CD4-positive, alpha-beta T cell (primary cell): ENCODE measurements at regions not wholly inside any gene's neighbourhood (a gene's known extent, or its start where the extent isn't known, plus 50 kb on each side); places are given as distances from the start of the nearest gene placed in this dataset.

Experiments
- ATAC-seq: fragments of 200-7000 bp; cut with Tn5 transposase; one replicate; pipeline ENCODE4 v1.10.0; 2022; ENCODE audit warnings: mild to moderate bottlenecking; ENCODE audit not compliant: poor library complexity
- CTCF ChIA-PET: fragments of 350-600 bp; sonication (Branson Sonifier 250); formaldehyde crosslinking; loops from one replicate; lab custom pipeline; 2021; ENCODE audit warnings: antibody characterized with exemption, inconsistent platforms; lab: Charles Lee
- POLR2A ChIA-PET: fragments of 350-600 bp; sonication (Branson Sonifier 250); formaldehyde crosslinking; loops from one replicate; lab custom pipeline; 2021; ENCODE audit warnings: antibody characterized with exemption, inconsistent platforms; lab: Charles Lee
- DNase-seq, 14 experiments: peaks; one replicate each; pipeline ENCODE4 v3.0.0-alpha.2; 2013 to 2020; ENCODE audit warnings: mixed read lengths in 2 of 14
- H3K27ac ChIP-seq, 2 donors: one replicate each; pipeline versions ENCODE4 v1.5.1 to v1.7.0; 2013; ENCODE audit warnings: low read length in 2 of 2, low read depth in 1 of 2, mild to moderate bottlenecking in 1 of 2
- H3K27me3 ChIP-seq, 2 experiments: 1 replicate in 1 of 2; 2 replicates in 1 of 2; pipeline versions ENCODE4 v1.6.1 to v1.7.0; 2013; ENCODE audit warnings: low read length in 2 of 2, control low read depth in 1 of 2, mild to moderate bottlenecking in 1 of 2, moderate library complexity in 1 of 2; ENCODE audit not compliant: insufficient read depth in 2 of 2, control insufficient read depth in 1 of 2
- H3K36me3 ChIP-seq: one replicate; pipeline ENCODE4 v1.6.1; 2013; ENCODE audit warnings: low read length, control low read depth; ENCODE audit not compliant: insufficient read depth
- H3K4me1 ChIP-seq: one replicate; pipeline ENCODE4 v1.6.1; 2013; ENCODE audit warnings: low read length, control low read depth; ENCODE audit not compliant: insufficient read depth
- H3K4me3 ChIP-seq: one replicate; pipeline ENCODE4 v1.5.1; 2013; ENCODE audit warnings: mild to moderate bottlenecking, low read length, moderate library complexity
- H3K9me3 ChIP-seq, 2 experiments: 1 replicate in 1 of 2; 2 replicates in 1 of 2; pipeline versions ENCODE4 v1.6.1 to v1.7.0; 2013; ENCODE audit warnings: low read length in 2 of 2, mild to moderate bottlenecking in 2 of 2, control low read depth in 1 of 2, moderate library complexity in 1 of 2; ENCODE audit not compliant: control insufficient read depth in 1 of 2, insufficient read depth in 1 of 2
- H3K27ac Mint-ChIP-seq: one replicate; pipeline ENCODE4 v1.8.0; 2020; ENCODE audit warnings: mixed read lengths
- H3K27me3 Mint-ChIP-seq: one replicate; pipeline ENCODE4 v1.8.0; 2021; ENCODE audit warnings: mixed read lengths
- H3K36me3 Mint-ChIP-seq: one replicate; pipeline ENCODE4 v1.8.0; 2021; ENCODE audit warnings: low read depth, mixed read lengths
- H3K4me1 Mint-ChIP-seq: one replicate; pipeline ENCODE4 v1.8.0; 2021; ENCODE audit warnings: low read depth, mixed read lengths
- H3K4me3 Mint-ChIP-seq: one replicate; pipeline ENCODE4 v1.8.0; 2020; ENCODE audit warnings: mild to moderate bottlenecking, mixed read lengths
- H3K9me3 Mint-ChIP-seq: one replicate; pipeline ENCODE4 v1.8.0; 2020; ENCODE audit warnings: mixed read lengths
- CTCF ChIP-seq: fragments of 200-600 bp; IDR thresholded peaks from one replicate; pipeline ENCODE4 v1.8.0; 2022; ENCODE audit warnings: antibody characterized with exemption, mild to moderate bottlenecking
- intact Hi-C, 2 experiments: fragments of 100-400 bp; cut with DNase I in 1 of 2; cut with micrococcal nuclease in 1 of 2; formaldehyde crosslinking; loops; one replicate each; pipeline versions ENCODE4 v1.15.1 to v1.9.0; 2023 to 2025; cut with DNase I, micrococcal nuclease

GRCh38 chr5:23303836-23304235 lies 203.6 kb upstream of the PRDM9 start:
- ATAC-seq: no peak
- POLR2A ChIA-PET: no interaction called here
- H3K27me3 Mint-ChIP-seq: no peaks in the 10 kb centered on the region
- Histone ChIP-seq H3K9me3 (peaks cover 0 to 19% of the 10 kb centered on the region in 2 experiments), H3K4me1 (no peaks in the 10 kb centered on the region), H3K36me3 (no peaks in the 10 kb centered on the region), H3K27me3 (no peaks in the 10 kb centered on the region), H3K27ac (no peak overlapping the region), H3K4me3 (no peak overlapping the region)
- no peak overlapping the region for H3K27ac Mint-ChIP-seq
- no peak overlapping the region for H3K4me3 Mint-ChIP-seq
- H3K9me3 Mint-ChIP-seq: peaks cover 16% of the 10 kb centered on the region
- CTCF ChIA-PET: no interaction called here
- no peak for TF ChIP-seq CTCF
- no peaks in the 10 kb centered on the region for H3K4me1 Mint-ChIP-seq
- no peaks in the 10 kb centered on the region for H3K36me3 Mint-ChIP-seq
- intact Hi-C loops: no loop called here
- no peak for DNase-seq

DNA sequence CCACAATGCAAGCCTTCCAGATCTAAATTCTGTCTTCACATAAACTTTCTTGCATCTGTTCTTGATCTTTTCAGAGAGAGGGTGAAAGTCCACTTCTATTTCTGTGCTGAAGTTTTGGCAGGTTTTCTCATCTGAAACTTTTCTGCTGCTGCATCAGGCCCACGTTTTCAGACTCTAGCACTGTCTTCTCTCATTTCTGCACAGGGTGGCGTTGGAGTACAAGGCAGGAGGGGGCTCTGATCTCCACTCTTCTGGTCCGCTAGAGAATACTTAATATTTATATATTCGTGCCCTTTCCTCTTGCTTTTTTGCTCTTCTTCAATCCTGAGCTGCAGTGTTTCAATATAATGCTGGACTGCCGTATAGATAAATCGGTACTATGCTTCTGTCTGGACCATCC lies 204.0 kb upstream of the PRDM9 start:
- Histone ChIP-seq H3K27ac (no peak overlapping the region), H3K4me3 (no peak overlapping the region), H3K4me1 (no peaks in the 10 kb centered on the region), H3K27me3 (no peaks in the 10 kb centered on the region), H3K9me3 (peaks cover 0 to 19% of the 10 kb centered on the region in 2 experiments), H3K36me3 (no peaks in the 10 kb centered on the region)
- ChIA-PET CTCF (no interaction called here), POLR2A (no interaction called here)
- H3K27ac Mint-ChIP-seq: no peak overlapping the region
- H3K4me3 Mint-ChIP-seq: no peak overlapping the region
- no peak for TF ChIP-seq CTCF
- no peaks in the 10 kb centered on the region for H3K27me3 Mint-ChIP-seq
- peaks cover 16% of the 10 kb centered on the region for H3K9me3 Mint-ChIP-seq
- DNase-seq: no peak
- ATAC-seq: no peak
- no peaks in the 10 kb centered on the region for H3K4me1 Mint-ChIP-seq
- intact Hi-C loops: no loop called here
- no peaks in the 10 kb centered on the region for H3K36me3 Mint-ChIP-seq

GRCh38 chr5:23302438-23302837 lies 205.0 kb upstream of the PRDM9 start:
- H3K36me3 ChIP-seq: no peaks in the 10 kb centered on the region
- H3K9me3 Mint-ChIP-seq: peaks cover 12% of the 10 kb centered on the region
- no peak for DNase-seq
- no peak overlapping the region for H3K27ac ChIP-seq
- H3K27me3 ChIP-seq: no peaks in the 10 kb centered on the region
- H3K4me3 Mint-ChIP-seq: no peak overlapping the region
- no peak for TF ChIP-seq CTCF
- H3K4me1 Mint-ChIP-seq: no peaks in the 10 kb centered on the region
- H3K27ac Mint-ChIP-seq: no peak overlapping the region
- ATAC-seq: no peak
- no peak overlapping the region for H3K4me3 ChIP-seq
- no peaks in the 10 kb centered on the region for H3K4me1 ChIP-seq
- ChIA-PET POLR2A (no interaction called here), CTCF (no interaction called here)
- no peaks in the 10 kb centered on the region for H3K27me3 Mint-ChIP-seq
- no peaks in the 10 kb centered on the region for H3K36me3 Mint-ChIP-seq
- peaks cover 0 to 19% of the 10 kb centered on the region in 2 experiments for H3K9me3 ChIP-seq
- intact Hi-C loops: no loop called here
